Tongue (tissue), 1 donor: ENCODE measurements at regions not wholly inside any gene's neighbourhood (a gene's known extent, or its start where the extent isn't known, plus 50 kb on each side); places are given as distances from the start of the nearest gene placed in this dataset.
"Not testable (repeated sequence)": the region's sequence is repeated elsewhere in the genome, so short reads cannot be mapped to it uniquely, and the experiment has no call there.

ENCODE experiments used
- DNase-seq: peaks from one replicate; pipeline ENCODE4 v3.0.0-alpha.2; 2015

DNA sequence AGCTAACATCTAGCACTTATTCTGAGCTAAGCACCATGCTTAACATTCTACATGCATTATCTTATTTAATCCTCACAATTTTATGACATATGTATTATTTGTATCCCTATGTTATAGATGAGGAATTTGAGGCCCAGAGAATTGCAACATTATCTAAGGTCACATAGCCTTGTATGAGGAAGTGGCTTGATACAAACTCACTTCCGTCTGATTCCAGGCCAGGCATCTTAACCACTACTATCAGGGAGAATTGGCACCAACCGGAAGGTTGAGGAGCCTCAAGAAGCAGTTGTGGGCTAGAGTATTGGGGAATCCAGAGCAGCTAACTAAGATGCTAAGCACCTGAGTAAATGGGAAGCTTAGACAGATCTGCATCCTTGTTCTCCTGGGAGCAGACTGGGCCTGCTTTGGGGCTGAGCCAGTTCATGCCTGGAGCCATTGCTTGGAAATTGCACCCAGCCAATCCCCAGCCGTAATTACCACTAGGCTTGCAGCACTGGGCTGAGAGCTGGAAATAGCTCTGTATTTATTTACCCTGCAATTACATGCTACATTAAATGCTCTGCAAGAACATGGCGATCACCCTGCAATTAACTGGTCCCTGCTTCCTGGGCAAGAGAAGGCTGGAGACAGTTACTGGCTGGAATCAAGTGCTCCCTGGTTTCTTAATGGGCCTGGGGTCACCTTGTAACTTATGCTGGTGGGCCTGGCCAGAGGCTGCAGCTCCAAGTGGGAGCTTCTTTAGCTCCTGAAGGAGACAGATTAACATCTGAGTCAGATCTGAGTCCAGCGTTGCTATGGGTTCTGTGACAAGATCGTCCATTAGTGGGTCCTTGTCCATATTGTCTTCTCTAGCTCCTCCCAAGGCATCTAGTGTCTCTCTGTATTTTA is 273.1 kb upstream of the CCL2 start:
- DNase-seq = peak; percentile 30

DNA sequence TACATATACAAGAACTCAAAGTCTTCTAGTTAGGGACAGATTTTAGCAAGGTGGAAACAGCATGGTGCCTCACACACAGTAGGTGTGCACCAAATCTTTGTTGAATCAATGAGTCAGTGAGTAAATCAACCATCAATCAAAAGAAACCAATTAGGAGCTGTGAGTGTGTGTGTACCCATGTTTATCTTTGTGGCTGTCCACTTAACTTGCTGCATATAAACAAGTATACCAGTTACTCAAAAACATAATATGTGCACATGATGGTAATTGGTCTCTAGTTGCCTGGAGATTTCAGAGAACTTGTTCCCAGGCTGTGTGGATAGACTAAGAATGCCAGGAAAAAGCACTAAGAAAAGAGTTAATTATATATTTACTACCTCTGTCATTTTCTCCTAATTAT is 272.2 kb upstream of the CCL2 start:
- no peak for DNase-seq

DNA sequence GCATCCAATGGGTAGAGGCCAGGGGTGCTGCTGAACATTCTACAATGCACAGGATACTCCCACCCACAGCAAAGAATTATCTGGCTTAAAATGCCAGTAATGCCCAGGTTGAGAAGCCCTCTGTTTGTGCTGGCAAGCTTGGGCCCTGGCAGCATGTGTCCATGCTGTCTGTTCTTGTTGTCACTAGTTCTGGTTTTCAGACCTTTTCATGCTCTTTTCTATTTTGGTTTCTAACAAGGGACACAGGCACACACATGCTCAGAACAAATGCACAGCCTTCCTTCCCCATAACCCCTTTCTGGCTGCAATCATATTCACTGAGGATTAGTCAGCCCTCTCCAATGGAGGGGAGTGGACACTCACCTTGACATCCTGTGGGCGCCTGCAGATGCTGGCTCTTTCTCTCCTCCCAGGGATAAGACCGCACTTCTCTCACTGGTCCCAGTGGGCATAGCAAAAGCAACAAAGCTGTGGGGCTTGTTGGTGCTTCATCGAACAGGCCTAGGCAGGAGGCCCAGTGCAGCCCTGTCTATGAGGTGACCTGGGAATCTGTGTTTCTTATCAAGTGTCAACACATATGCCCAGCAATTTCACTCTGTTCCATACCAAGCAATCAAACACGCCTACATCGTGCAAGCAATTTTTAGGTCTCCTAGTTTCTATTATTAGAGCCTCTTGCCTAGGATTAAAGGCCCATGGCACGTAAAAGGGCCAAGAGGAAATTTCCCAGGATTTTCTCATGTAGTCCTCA is 271.1 kb upstream of the CCL2 start:
- no peak for DNase-seq

GRCh38 chr17:33986088-33986487 is 269.0 kb upstream of the CCL2 start:
- DNase-seq = no peak

DNA sequence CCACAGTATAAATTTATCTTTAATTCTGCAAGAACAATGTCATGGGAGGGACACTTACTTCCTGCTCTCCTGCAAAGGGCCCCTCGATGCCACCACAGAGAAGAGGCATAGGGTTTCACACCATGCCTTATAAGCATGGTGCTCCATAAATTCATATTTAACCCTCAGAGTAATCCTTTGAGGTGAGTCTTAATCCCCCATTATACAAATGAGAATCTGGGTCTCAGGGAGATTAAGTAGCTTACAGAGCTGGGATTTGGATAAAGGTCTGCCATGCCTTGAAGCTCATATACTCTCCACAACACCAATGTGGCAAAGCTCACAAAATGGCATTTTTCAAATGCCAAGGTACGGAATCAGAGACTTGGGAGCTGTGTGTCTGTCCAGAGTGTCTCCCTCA is 268.5 kb upstream of the CCL2 start:
- DNase-seq = no peak

GRCh38 chr17:33987162-33987561 is 267.9 kb upstream of the CCL2 start:
- DNase-seq = no peak

DNA sequence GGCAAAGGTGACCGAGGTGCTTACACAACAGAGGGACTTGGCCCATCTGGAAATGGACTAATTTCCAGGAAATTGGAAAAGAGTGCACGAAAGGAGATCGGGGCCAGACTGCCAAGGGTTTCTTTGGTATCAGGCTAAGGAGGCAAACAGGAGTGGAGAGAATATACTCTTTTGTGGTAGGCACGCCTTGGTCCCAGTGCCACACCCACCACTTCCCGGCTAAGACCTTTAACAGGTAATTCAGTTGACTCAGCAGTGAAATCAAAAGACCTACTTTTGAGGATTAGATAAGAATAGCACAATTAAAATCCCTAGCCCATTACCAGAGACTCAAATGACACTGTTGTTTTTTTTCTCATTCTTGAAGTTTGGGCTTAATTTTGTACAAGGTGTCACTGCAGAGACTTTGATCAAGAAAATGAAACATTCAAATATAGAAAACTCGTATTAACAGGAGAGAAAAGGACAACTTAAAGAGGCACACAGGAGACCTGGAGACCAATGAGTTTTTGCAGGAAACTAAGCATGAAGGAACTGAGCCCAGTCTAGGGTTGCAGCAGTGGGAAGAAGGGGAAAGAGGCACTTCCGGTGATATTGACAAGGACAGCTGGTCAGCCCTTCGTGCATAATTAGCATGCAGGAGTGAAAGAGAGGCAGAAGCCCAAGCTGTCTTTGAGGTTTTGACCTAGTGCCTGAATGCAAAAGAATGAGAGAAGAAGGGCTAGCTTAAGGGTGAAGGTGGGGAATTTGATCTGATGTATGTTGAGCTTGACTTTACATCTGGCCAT is 265.5 kb upstream of the CCL2 start:
- DNase-seq = peak; percentile 82

GRCh38 chr17:33990943-33991706 is 264.0 kb upstream of the CCL2 start:
- DNase-seq = no peak

- no peak for DNase-seq
Measured at GRCh38 chr17:33992113-33992512, 263.0 kb upstream of the CCL2 start.

DNA sequence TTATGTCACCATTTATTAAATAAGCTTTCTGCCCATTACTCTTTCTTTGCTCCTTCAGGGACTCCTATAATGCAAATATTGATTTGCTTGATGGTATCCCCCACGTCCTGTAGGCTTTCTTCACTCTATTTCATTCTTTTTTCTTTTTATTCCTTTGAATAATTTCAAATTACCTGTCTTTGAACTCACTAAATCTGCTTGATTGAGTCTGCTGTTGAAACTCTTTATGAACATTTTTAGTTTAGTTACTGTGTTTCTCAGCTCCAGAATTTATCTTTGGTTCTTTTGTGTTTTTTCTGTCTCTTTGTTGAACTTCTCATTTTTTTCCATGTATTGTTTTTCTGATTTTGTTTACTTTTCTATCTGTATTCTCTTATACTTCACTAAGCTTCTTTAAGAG is 254.4 kb upstream of the CCL2 start:
- DNase-seq = no peak

- no peak for DNase-seq
Measured at GRCh38 chr17:34001246-34001645, 253.8 kb upstream of the CCL2 start.

DNA sequence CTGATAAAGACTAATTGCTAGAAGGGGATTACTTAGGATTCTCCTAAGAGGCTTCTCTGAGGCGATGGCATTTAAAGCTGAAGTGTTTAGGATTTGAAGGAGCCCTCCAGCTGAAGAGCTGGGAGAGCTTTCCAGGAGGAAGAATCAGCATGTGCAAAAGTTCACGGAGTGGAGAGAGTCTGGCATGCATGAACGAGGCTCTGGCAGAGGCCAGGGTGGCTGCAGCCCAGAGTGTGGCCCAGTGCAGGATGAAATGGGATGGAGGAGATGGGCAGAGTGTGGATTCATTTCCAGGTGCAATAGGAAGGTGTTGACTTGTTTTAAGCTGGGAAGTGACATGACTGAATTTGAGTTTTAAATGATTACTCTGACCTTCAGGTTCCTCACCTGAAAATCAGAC is 249.0 kb upstream of the CCL2 start:
- peak; percentile 26 for DNase-seq

- DNase-seq = no peak
Measured at GRCh38 chr17:34008125-34008524, 247.0 kb upstream of the CCL2 start.

- no peak for DNase-seq
Measured at GRCh38 chr17:34009912-34010311, 245.2 kb upstream of the CCL2 start.

DNA sequence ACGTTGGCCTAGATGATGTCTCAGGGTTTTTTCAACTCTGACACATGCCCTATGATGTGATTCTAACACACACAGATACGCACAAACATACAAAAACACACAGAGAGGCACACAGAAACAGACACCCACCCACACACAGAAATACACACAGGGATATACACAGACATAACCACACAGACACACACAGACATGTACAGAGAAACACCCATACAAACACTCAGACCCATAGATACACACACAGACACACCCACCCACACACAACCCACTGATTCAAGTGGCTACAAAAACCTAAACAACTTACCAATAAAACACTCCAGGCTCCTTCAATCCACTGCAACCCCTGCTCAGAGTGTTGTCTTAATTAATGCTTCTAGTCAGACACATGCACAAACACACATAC is 244.6 kb upstream of the CCL2 start:
- DNase-seq = no peak

GRCh38 chr17:34011599-34011998 is 243.5 kb upstream of the CCL2 start:
- DNase-seq = no peak

- DNase-seq = no peak
Measured at GRCh38 chr17:34012709-34013375, 242.2 kb upstream of the CCL2 start.

DNA sequence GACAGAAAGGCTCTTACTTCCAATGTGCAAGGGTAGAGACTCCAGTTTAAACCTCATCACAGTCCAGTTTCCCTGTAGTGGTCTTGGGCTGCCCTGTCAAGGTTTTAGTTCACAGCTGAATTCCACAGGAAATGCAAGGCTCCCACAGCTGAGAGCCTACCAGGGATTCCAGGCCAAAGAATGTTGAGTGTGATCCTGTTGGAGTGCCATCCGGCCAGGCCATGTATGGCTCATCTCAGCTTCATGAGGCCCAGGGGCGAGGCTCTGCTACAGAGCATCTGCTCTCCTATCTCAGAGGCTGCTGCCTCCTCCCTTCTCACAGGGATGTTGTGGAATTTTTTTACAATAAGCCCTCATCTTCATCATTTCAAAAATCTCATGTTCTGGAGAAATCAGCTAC is 239.8 kb upstream of the CCL2 start:
- peak; percentile 21 for DNase-seq

GRCh38 chr17:34024386-34024785 is 230.7 kb upstream of the CCL2 start:
- DNase-seq = peak; percentile 28

- peak; percentile 30 for DNase-seq
Measured at GRCh38 chr17:34024806-34025551, 230.1 kb upstream of the CCL2 start.

- not testable (repeated sequence) for DNase-seq
Measured at GRCh38 chr17:34030601-34031000, 224.5 kb upstream of the CCL2 start.
